K562 (cell line): ENCODE measurements at regions not wholly inside any gene's neighbourhood (a gene's known extent, or its start where the extent isn't known, plus 50 kb on each side); places are given as distances from the start of the nearest gene placed in this dataset.
"Not testable (repeated sequence)": the region's sequence is repeated elsewhere in the genome, so short reads cannot be mapped to it uniquely, and the experiment has no call there.

Source experiments
- ATAC-seq: fragments of 200-7000 bp; cut with Tn5 transposase; 3 replicates; pipeline ENCODE4 v1.9.1; 2020; ENCODE audit warnings: moderate library complexity
- BruUV-seq: library from RNA; stranded (reverse); fragments of 400-500 nt; replicated peaks from 2 replicates; lab custom pipeline; 2021; lab: Mats Ljungman, UMichigan
- CTCF ChIA-PET: fragments of 300-600 bp; formaldehyde crosslinking; extraction: SDS; loops from one replicate; lab custom pipeline; 2021; ENCODE audit warnings: low intra/inter-chr PET ratio; lab: Yijun Ruan, JAX
- POLR2A ChIA-PET: fragments of 300-600, 350-650 bp; sonication (Branson Sonifier 250); formaldehyde crosslinking; extraction: SDS; loops from one replicate; lab custom pipeline; 2021; ENCODE audit warnings: antibody characterized with exemption, inconsistent platforms; lab: Yijun Ruan, JAX
- DNase-seq, 4 experiments: peaks; one replicate each; pipeline versions ENCODE4 v3.0.0 to v3.0.0-alpha.2; 2011 to 2018; ENCODE audit warnings: low spot score in 3 of 4, mixed read lengths in 3 of 4; ENCODE audit errors: extremely low read depth in 1 of 4
- FAIRE-seq: peaks from 2 replicates; lab custom pipeline; 2011; peaks lifted over from hg19 to GRCh38; lab: Jason Lieb, UNC
- H2AFZ ChIP-seq: 2 replicates; pipeline ENCODE4 v1.6.0; 2011; ENCODE audit warnings: low read depth, low read length, control low read depth, inconsistent platforms
- H3K27ac ChIP-seq: fragments of 200-600 bp; 3 replicates; pipeline ENCODE4 v1.8.0; 2011; ENCODE audit warnings: low read depth, mild to moderate bottlenecking, control low read depth, inconsistent platforms, low read length, moderate library complexity, mixed read lengths; ENCODE audit errors: extremely low read depth
- H3K27me3 ChIP-seq, 2 experiments: fragments of 300-600 bp in 1 of 2; 2 replicates in 1 of 2; 3 replicates in 1 of 2; pipeline versions ENCODE4 v1.6.0 to v1.8.0; 2011; ENCODE audit warnings: inconsistent platforms in 2 of 2, low read length in 2 of 2, mild to moderate bottlenecking in 1 of 2, mixed read lengths in 1 of 2, moderate library complexity in 1 of 2; ENCODE audit not compliant: control insufficient read depth in 2 of 2, insufficient read depth in 2 of 2
- H3K36me3 ChIP-seq: fragments of 300-600 bp; 3 replicates; pipeline ENCODE4 v1.8.0; 2011; ENCODE audit warnings: mild to moderate bottlenecking, low read length, inconsistent platforms; ENCODE audit not compliant: control insufficient read depth, insufficient read depth
- H3K4me1 ChIP-seq, 2 experiments: fragments of 200-600 bp in 1 of 2; replicated peaks in 1 of 2; 2 replicates in 1 of 2; 3 replicates in 1 of 2; pipeline versions ENCODE4 v1.5.1 to v1.8.0; 2011; ENCODE audit warnings: inconsistent platforms in 2 of 2, low read length in 2 of 2, mild to moderate bottlenecking in 1 of 2, mixed read lengths in 1 of 2, moderate library complexity in 1 of 2; ENCODE audit not compliant: control insufficient read depth in 2 of 2, insufficient read depth in 2 of 2
- H3K4me2 ChIP-seq: 2 replicates; pipeline ENCODE4 v1.6.1; 2011; ENCODE audit warnings: low read length, control low read depth, inconsistent platforms, mixed read lengths; ENCODE audit not compliant: insufficient read depth
- H3K4me3 ChIP-seq: fragments of 200-600 bp; sonication (generic), shearing (Covaris generic); 2 replicates; pipeline ENCODE4 v1.5.1; 2016; ENCODE audit warnings: control low read depth, inconsistent platforms
- H3K79me2 ChIP-seq: fragments of 200-600 bp; 3 replicates; pipeline ENCODE4 v1.8.0; 2011; ENCODE audit warnings: low read length, inconsistent platforms; ENCODE audit not compliant: control insufficient read depth, insufficient read depth
- H3K9ac ChIP-seq, 2 experiments: 2 replicates each; pipeline versions ENCODE4 v1.6.0 to v1.6.1; 2011; ENCODE audit warnings: low read depth in 2 of 2, low read length in 2 of 2, control low read depth in 1 of 2, inconsistent platforms in 1 of 2, mild to moderate bottlenecking in 1 of 2, mixed read lengths in 1 of 2; ENCODE audit not compliant: insufficient read depth in 1 of 2
- H3K9me1 ChIP-seq: one replicate; pipeline ENCODE4 v1.6.0; 2011; ENCODE audit warnings: inconsistent platforms, mild to moderate bottlenecking, low read length, moderate library complexity; ENCODE audit not compliant: control insufficient read depth, insufficient read depth
- H3K9me3 ChIP-seq: replicated peaks from 2 replicates; pipeline ENCODE4 v1.5.1; 2011; ENCODE audit warnings: low read depth, low read length, inconsistent platforms; ENCODE audit not compliant: control insufficient read depth, insufficient read depth
- H4K20me1 ChIP-seq: replicated peaks from 2 replicates; pipeline ENCODE4 v1.6.1; 2011; ENCODE audit warnings: low read length, inconsistent platforms, mixed read lengths; ENCODE audit not compliant: control insufficient read depth, insufficient read depth
- BRF1 ChIP-seq: IDR thresholded peaks from 3 replicates; pipeline ENCODE4 v1.6.1; 2011; ENCODE audit warnings: borderline replicate concordance, mild to moderate bottlenecking; ENCODE audit not compliant: insufficient read length; ENCODE audit errors: extremely low read depth
- KDM2B ChIP-seq: fragments of 250-450 bp; sonication (Bioruptor Pico); IDR thresholded peaks from 2 replicates; pipeline ENCODE4 v1.8.0; 2021; ENCODE audit warnings: mild to moderate bottlenecking, moderate library complexity
- MTA2 ChIP-seq: fragments of 450-650 bp; IDR thresholded peaks from 2 replicates; pipeline ENCODE4 v1.6.1; 2016; ENCODE audit warnings: low read depth
- ZNF41 ChIP-seq: fragments of 250-450 bp; sonication (Bioruptor Pico); conservative IDR thresholded peaks from 2 replicates; pipeline ENCODE4 v1.4.0; 2020; ENCODE audit warnings: mild to moderate bottlenecking
- WGBS: fragments of 100-300 bp; shearing (Covaris generic); methylation state at CpG from one replicate; pipeline ENCODE4 v1.1.6; 2016; ENCODE audit warnings: low coverage, mixed read lengths; ENCODE audit not compliant: insufficient coverage; ENCODE audit errors: missing lambda C conversion rate; 5-methylcytosine and 5-hydroxymethylcytosine counted together
- in situ Hi-C: fragments of 300-500 bp; cut with MboI; formaldehyde crosslinking; loops from 4 replicates; pipeline ENCODE4 v1.15.0; 2018; ENCODE audit warnings: inconsistent platforms, mixed read lengths
- intact Hi-C: fragments of 100-400 bp; cut with micrococcal nuclease; formaldehyde crosslinking; loops from 2 replicates; pipeline ENCODE4 v1.14.2; 2022
- TF ChIP-seq, protein P1 (sequence below): fragments of 250-450 bp; sonication (Bioruptor Pico); IDR thresholded peaks from 2 replicates; pipeline ENCODE4 v1.8.0; 2022; ENCODE audit warnings: moderate library complexity, mild to moderate bottlenecking, inconsistent platforms

DNA sequence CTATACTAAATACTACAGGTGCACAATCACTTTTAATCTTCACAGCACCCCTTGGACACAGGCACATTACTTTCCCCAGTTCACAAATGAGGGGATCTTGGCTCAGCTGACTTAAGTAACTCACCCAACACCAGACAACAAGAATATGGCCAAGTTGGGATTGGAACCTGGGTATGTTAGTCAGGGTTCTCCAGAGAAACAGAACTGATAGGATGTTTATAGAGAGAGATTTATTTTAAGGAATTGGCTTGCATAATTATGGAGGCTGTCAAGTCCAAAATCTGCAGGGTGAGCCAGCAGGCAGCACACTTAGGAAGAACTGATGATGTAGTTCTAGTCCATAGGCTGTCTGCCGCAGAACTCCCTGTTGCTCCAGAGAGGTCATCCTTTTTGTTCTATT, 312.9 kb downstream of the MAN2A1 start:
- Histone ChIP-seq H3K9me1 (no peaks in the 10 kb centered on the region), H3K27me3 (no peaks in the 10 kb centered on the region), H3K79me2 (no peaks in the 10 kb centered on the region), H3K9me3 (no peaks in the 10 kb centered on the region), H2AFZ (no peak overlapping the region), H3K4me2 (no peak overlapping the region), H3K9ac (no peak overlapping the region), H4K20me1 (no peaks in the 10 kb centered on the region), H3K4me3 (no peak overlapping the region), H3K4me1 (no peaks in the 10 kb centered on the region), H3K36me3 (no peaks in the 10 kb centered on the region), H3K27ac (no peak overlapping the region)
- WGBS = 50% methylated on average over 1 of the region's 1 CpG
- TF ChIP-seq ZNF41 (CRISPR knock-in tag) = no peak
- no peak for TF ChIP-seq BRF1
- TF ChIP-seq, protein P1, sequence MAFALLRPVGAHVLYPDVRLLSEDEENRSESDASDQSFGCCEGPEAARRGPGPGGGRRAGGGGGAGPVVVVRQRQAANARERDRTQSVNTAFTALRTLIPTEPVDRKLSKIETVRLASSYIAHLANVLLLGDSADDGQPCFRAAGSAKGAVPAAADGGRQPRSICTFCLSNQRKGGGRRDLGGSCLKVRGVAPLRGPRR = no peak
- no peak for TF ChIP-seq KDM2B (CRISPR knock-in tag)
- TF ChIP-seq MTA2 = no peak
- no peak for ATAC-seq
- no TSS peak for BruUV-seq
- intact Hi-C loops (no loop called here), in situ Hi-C loops (no loop called here)
- ChIA-PET CTCF (no interaction called here), POLR2A (no interaction called here)
- DNase-seq = no peak
- FAIRE-seq = no peak

DNA sequence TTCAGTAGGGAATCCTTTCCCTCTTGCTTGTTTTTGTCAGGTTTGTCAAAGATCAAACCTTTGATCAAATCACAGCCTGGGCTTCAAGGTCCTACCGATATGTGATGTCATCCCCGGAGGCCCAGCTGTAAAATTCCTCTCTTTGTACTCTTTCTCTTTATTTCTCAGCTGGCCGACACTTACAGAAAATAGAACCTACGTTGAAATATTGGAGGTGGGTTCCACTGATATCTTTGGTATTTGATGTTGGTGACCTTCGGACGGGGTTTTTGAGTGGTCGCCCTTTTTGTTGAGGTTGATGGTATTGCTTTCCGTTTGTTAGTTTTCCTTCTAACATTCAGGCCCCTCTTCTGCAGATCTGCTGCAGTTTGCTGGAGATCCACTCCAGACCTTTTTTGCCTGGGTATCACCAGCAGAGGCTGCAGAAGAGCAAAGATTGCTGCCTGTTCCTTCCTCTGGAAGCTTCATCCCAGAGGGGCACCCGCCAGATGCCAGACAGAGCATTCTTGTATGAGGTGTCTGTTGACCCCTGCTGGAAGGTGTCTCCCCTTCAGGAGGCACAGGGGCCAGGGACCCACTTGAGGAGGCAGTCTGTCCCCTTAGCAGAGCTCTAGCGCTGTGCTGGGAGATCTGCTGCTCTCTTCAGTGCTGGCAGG, 316.3 kb downstream of the MAN2A1 start:
- H2AFZ ChIP-seq, intact Hi-C loops, ATAC-seq, CTCF ChIA-PET, H3K27me3 ChIP-seq, FAIRE-seq, BruUV-seq, H3K27ac ChIP-seq, H4K20me1 ChIP-seq, POLR2A ChIA-PET, H3K9me3 ChIP-seq, in situ Hi-C loops, H3K9me1 ChIP-seq, H3K4me2 ChIP-seq, H3K36me3 ChIP-seq, H3K9ac ChIP-seq, H3K4me1 ChIP-seq, H3K4me3 ChIP-seq, DNase-seq, H3K79me2 ChIP-seq: not testable (repeated sequence)
- 2% methylated on average over 10 of the region's 10 CpGs for WGBS
